GM12872 (cell line): ENCODE measurements at regions not wholly inside any gene's neighbourhood (a gene's known extent, or its start where the extent isn't known, plus 50 kb on each side); places are given as distances from the start of the nearest gene placed in this dataset.

Experiments used
- TF ChIP-seq, protein P1 (sequence below): IDR thresholded peaks from 3 replicates; pipeline ENCODE4 v1.5.1; 2011; ENCODE audit warnings: low read depth, mild to moderate bottlenecking, low read length, moderate library complexity; ENCODE audit not compliant: insufficient read depth

DNA sequence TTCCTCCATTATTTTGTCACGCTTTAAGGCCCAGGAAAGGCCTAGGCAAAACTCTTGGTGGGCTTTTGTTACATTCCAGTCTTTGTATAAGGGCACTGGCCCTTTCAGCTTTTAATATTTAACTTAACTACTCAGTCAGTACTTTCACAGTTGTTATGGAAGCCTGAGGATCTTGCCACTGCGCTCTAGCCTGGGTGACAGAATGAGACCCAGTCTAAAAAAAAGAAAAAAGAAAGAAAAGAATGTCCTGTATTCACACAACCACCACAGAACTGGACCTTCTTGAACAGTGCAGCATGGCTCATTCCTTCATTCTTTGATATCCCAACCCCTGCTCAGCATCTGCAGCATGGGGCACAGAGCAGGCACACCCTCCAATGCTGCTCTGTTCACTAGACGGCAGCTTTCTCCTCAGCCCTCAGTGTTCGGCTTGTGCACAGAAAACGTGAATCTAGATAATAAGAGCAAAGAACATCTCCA, 59.6 kb upstream of the EPCAM start:
- TF ChIP-seq, protein P1, sequence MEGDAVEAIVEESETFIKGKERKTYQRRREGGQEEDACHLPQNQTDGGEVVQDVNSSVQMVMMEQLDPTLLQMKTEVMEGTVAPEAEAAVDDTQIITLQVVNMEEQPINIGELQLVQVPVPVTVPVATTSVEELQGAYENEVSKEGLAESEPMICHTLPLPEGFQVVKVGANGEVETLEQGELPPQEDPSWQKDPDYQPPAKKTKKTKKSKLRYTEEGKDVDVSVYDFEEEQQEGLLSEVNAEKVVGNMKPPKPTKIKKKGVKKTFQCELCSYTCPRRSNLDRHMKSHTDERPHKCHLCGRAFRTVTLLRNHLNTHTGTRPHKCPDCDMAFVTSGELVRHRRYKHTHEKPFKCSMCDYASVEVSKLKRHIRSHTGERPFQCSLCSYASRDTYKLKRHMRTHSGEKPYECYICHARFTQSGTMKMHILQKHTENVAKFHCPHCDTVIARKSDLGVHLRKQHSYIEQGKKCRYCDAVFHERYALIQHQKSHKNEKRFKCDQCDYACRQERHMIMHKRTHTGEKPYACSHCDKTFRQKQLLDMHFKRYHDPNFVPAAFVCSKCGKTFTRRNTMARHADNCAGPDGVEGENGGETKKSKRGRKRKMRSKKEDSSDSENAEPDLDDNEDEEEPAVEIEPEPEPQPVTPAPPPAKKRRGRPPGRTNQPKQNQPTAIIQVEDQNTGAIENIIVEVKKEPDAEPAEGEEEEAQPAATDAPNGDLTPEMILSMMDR, result no peak

DNA sequence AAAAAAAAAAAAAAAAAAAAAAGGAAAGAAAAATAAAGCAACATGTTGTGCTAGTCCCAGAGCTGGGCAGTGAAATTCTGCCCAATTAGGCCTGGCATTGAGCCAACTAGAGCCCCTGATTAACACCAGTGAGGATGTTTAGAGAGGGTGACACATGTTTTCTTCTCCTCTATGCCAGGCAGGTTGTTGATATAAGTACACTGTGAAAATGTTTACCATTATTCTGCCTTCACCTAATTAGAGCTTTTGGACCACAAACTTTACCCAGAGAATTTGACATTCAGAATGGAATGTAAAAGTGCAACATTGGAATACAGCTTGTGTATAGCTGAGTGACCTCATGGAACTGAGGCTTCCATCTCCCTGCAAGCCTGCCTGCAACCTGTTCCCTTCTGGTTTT, 62.0 kb upstream of the EPCAM start:
- TF ChIP-seq, protein P1, result no peak

DNA sequence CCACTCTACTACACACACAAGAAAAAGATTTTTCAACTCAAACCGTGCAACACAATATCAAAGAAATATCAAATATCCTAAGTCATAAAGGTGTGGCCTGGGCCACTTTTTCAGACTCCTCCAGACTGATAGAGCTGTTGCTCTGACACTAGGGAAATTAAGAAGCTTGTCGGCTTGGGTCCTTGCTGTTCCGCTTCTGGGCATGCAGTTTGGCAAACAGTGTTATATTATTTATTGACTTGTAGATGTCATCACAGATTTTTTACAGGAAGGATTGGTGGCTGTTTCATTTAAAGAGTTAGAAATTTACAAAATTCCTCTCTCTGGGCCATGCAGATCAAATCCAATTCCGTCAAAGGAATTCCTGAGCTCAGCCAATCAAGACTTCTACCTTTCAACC, 64.5 kb upstream of the EPCAM start:
- TF ChIP-seq, protein P1, result no peak

DNA sequence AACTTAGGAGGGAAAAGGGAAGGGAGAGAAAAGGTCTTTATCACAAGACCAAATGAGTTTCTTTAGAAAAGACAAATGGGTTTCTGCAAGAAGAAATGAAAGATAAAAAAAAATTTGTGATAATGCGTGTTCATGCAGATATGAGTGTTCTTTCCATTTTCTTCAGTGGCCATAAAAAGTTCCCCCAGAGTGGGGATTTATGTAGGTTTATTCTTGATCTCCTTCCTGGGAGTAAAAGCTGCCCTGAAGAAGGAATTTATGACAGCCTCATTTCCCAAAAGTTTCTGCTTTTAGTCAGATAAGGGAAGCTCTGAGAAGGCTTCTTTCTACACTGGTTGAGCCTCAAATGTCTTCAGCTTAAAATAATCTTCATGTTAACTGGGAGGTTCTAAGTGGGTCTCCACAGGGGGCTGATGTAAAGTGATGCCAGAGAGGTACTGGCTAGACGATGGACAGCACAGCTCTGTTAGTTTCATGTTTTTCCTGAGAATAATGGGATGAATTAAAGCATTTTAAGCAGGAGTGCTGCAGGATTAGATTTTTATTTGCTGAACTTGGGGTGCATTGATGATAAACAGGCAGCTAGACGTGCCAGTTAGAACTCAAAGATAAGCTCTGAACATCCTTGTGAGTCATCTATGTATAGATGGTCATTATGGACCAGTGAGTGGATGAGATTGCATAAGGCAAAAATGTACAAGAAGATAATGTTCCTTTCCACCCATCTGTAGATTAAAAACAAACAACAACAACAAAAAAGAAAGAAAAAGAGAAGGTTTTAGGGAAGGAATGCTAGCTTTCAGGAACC, 65.6 kb upstream of the EPCAM start:
- TF ChIP-seq, protein P1, result no peak

DNA sequence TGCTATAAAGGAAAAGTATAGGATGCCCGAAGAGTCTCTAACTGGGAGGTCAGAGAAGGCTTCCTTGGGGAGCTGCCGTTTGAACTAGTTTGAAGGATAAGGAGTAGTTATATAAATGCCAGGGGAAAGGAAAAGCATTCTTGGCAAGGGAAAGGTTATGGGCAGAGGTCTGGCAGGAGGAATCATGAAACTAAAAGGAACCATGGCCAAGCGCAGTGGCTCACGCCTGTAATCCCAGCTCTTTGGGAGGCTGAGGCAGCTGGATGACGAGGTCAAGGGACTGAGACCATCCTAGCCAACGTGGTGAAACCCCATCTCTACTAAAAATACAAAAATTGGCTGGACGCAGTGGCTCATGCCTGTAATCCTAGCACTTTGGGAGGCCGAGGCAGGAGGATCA, 66.8 kb upstream of the EPCAM start:
- TF ChIP-seq, protein P1, result no peak

DNA sequence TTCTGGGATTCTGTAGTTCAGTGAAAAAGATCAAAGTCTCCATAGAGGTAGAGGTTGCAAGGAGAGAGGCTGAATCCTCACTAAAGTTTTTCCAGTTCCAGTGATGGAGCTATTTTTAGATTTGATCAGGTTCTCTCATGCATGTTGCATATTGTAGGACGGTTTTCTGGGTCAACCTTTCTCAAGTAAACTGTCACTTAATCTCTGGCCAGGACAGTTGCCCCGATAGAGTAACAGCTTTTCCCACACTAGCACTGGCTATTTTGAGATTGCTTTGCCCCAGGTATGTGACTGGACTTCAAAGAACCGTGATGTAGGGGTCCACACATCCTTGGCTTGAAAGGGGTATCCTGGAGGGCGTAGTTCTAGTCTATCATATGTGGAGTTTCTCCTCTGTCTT, 67.4 kb upstream of the EPCAM start:
- TF ChIP-seq, protein P1, result no peak

DNA sequence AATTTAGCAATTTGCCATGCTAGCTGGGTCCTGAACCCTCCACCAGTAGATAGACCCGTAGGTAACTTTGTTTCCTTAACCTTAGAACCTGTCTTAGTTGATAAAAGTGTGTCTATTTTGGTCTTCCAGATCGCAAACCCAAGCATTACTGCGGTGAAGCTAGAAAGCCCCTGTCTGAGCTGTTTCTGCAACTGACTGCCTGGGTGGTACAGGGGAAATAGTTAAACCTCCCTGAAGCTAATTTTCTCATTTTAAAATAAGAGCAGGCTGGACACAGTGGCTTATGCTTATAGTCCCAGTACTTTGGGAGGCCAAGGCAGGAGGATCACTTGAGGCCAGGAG, 67.9 kb upstream of the EPCAM start:
- TF ChIP-seq, protein P1, result no peak
